Prostate gland (tissue), 2 donors: ENCODE measurements at regions not wholly inside any gene's neighbourhood (a gene's known extent, or its start where the extent isn't known, plus 50 kb on each side); places are given as distances from the start of the nearest gene placed in this dataset.
"Not testable (repeated sequence)": the region's sequence is repeated elsewhere in the genome, so short reads cannot be mapped to it uniquely, and the experiment has no call there.

ENCODE experiments used
- DNase-seq: peaks from one replicate; pipeline ENCODE4 v3.0.0-alpha.2; 2019; ENCODE audit warnings: low spot score
- H3K27ac ChIP-seq, 2 donors: fragments of 200-600 bp; sonication (generic); 2 replicates each; pipeline ENCODE4 v1.5.1; 2017 to 2019
- H3K27me3 ChIP-seq: fragments of 200-600 bp; sonication (generic); replicated peaks from 2 replicates; pipeline ENCODE4 v1.5.1; 2019; ENCODE audit not compliant: insufficient read depth
- H3K36me3 ChIP-seq, 2 donors: fragments of 200-600 bp; sonication (generic); 1 replicate in 1 of 2; 2 replicates in 1 of 2; pipeline versions ENCODE4 v1.5.1 to v1.8.1; 2017 to 2019
- H3K4me1 ChIP-seq: fragments of 200-600 bp; sonication (generic); replicated peaks from 2 replicates; pipeline ENCODE4 v1.5.1; 2019
- H3K4me3 ChIP-seq, 2 donors: fragments of 200-600 bp; sonication (generic); 2 replicates each; pipeline ENCODE4 v1.5.1; 2017 to 2019
- H3K9me3 ChIP-seq: fragments of 200-600 bp; sonication (generic); 2 replicates; pipeline ENCODE4 v1.5.1; 2017
- CTCF ChIP-seq, 4 experiments: fragments of 200-600 bp in 2 of 4; fragments of 450-650 bp in 2 of 4; sonication (generic) in 2 of 4; IDR thresholded peaks; 1 replicate in 3 of 4; 2 replicates in 1 of 4; pipeline ENCODE4 v1.5.1; 2016 to 2019; ENCODE audit warnings: antibody characterized with exemption in 4 of 4, mild to moderate bottlenecking in 2 of 4, moderate library complexity in 2 of 4
- POLR2A ChIP-seq: fragments of 450-650 bp; IDR thresholded peaks from one replicate; pipeline ENCODE4 v1.6.1; 2016; ENCODE audit warnings: antibody characterized with exemption, mild to moderate bottlenecking
- POLR2AphosphoS5 ChIP-seq: sonication (generic); formaldehyde crosslinking; IDR thresholded peaks from one replicate; pipeline ENCODE4 v1.6.1; 2017; ENCODE audit warnings: antibody characterized with exemption
- WGBS: methylation state at CpG from one replicate; pipeline ENCODE4 v1.1.5; 2018; 5-methylcytosine and 5-hydroxymethylcytosine counted together
- intact Hi-C: fragments of 100-400 bp; cut with DNase I; formaldehyde crosslinking; loops from one replicate; pipeline ENCODE4 v1.14.2; 2022

DNA sequence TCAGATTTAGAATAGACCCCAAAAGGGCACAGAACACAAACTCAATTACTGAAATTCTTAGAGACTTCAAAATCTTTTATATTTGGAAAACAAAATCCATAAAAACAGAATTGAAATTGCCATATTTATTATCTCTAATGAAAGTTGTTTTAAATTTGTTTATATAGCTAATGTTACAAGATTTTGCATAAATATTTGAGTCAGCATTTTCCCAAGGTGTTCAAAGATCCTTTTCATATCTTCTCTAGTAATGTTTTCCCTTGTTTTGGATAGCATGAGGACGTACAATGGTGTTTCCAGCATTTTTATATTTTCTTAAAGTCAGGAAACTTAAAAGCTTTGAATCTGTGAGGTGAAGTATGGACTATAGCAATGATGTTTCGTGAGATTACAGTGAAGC lies 235.2 kb upstream of the EPHA7 start:
- H3K9me3 ChIP-seq, result no peaks in the 10 kb centered on the region
- WGBS, result 85% methylated on average over 2 of the region's 2 CpGs
- no peaks in the 10 kb centered on the region for H3K4me1 ChIP-seq
- no peak for TF ChIP-seq POLR2AphosphoS5
- no peak for TF ChIP-seq POLR2A
- TF ChIP-seq CTCF (IDR thresholded peaks at IDR 0.05), result no peak
- no peak overlapping the region for H3K4me3 ChIP-seq
- no peak for DNase-seq
- H3K27ac ChIP-seq, result no peak overlapping the region
- intact Hi-C loops, result no loop called here
- no peaks in the 10 kb centered on the region for H3K36me3 ChIP-seq
- H3K27me3 ChIP-seq, result no peaks in the 10 kb centered on the region

GRCh38 chr6:93644611-93645010 lies 225.3 kb upstream of the EPHA7 start:
- TF ChIP-seq POLR2A (no peak), CTCF (IDR thresholded peaks at IDR 0.05) (no peak), POLR2AphosphoS5 (no peak)
- H3K9me3 ChIP-seq, result no peaks in the 10 kb centered on the region
- no peaks in the 10 kb centered on the region for H3K36me3 ChIP-seq
- no peak overlapping the region for H3K4me3 ChIP-seq
- H3K27me3 ChIP-seq, result no peaks in the 10 kb centered on the region
- 89% methylated on average over 5 of the region's 5 CpGs for WGBS
- no peak for DNase-seq
- intact Hi-C loops, result no loop called here
- H3K27ac ChIP-seq, result no peak overlapping the region
- no peaks in the 10 kb centered on the region for H3K4me1 ChIP-seq

- Histone ChIP-seq H3K9me3 (no peaks in the 10 kb centered on the region), H3K27ac (no peak overlapping the region), H3K4me1 (no peaks in the 10 kb centered on the region), H3K4me3 (no peak overlapping the region), H3K36me3 (no peaks in the 10 kb centered on the region), H3K27me3 (no peaks in the 10 kb centered on the region)
- no peak for DNase-seq
- TF ChIP-seq POLR2A (no peak), POLR2AphosphoS5 (no peak), CTCF (IDR thresholded peaks at IDR 0.05) (no peak)
- intact Hi-C loops, result no loop called here
Measured at GRCh38 chr6:93639126-93639525, 219.8 kb upstream of the EPHA7 start.

DNA sequence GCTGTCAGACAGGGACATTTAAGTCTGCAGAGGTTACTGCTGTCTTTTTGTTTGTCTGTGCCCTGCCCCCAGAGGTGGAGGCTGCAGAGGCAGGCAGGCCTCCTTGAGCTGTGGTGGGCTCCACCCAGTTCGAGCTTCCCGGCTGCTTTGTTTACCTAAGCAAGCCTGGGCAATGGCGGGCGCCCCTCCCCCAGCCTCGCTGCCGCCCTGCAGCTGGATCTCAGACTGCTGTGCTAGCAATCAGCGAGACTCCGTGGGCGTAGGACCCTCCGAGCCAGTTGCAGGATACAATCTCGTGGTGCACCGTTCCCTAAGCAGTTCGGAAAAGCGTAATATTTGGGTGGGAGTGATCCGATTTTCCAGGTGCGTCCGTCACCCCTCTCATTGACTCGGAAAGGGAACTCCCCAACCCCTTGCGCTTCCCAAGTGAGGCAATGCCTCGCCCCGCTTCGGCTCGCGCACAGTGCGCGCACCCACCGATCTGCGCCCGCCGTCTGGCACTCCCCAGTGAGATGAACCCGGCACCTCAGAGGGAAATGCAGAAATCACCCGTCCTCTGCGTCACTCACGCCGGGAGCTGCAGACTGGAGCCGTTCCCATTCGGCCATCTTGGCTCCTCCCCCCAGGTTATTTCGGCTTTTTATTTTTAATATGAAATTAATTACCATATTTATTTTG lies 217.8 kb upstream of the EPHA7 start:
- DNase-seq, H3K27ac ChIP-seq, H3K9me3 ChIP-seq, H3K4me3 ChIP-seq, intact Hi-C loops, H3K27me3 ChIP-seq, H3K4me1 ChIP-seq, H3K36me3 ChIP-seq: not testable (repeated sequence)
- 89% methylated on average over 38 of the region's 38 CpGs for WGBS

DNA sequence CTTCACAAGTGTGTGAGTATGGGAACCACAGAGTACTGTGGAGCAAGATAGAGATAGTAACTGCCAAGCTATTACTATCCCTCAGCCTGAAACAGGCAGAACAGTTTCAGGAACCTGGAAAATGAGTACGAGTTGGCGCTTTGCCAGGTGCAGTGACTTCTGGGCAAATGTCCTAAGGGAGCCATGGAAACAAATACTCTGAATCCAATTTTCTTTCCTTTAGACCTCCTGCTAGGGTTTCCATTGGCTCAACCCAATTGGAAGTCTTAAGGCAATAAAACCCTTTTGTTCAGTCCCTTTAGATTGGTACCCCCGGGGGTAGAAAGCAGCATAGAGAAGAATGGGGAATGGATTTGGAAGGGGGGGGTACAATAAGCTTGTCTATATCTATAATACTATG lies 205.0 kb upstream of the EPHA7 start:
- DNase-seq, result no peak
- H3K27me3 ChIP-seq, result no peaks in the 10 kb centered on the region
- no peak for TF ChIP-seq POLR2A
- TF ChIP-seq POLR2AphosphoS5, result no peak
- no peak for TF ChIP-seq CTCF (IDR thresholded peaks at IDR 0.05)
- H3K9me3 ChIP-seq, result no peaks in the 10 kb centered on the region
- no peak overlapping the region for H3K4me3 ChIP-seq
- no peaks in the 10 kb centered on the region for H3K36me3 ChIP-seq
- WGBS, result 74% methylated on average over 3 of the region's 3 CpGs
- H3K27ac ChIP-seq, result no peak overlapping the region
- no peaks in the 10 kb centered on the region for H3K4me1 ChIP-seq
- intact Hi-C loops, result no loop called here
